ENCODE measurements at regions not wholly inside any gene's neighbourhood (a gene's known extent, or its start where the extent isn't known, plus 50 kb on each side); places are given as distances from the start of the nearest gene placed in this dataset.
"Not testable (repeated sequence)": the region's sequence is repeated elsewhere in the genome, so short reads cannot be mapped to it uniquely, and the experiment has no call there.

DNA sequence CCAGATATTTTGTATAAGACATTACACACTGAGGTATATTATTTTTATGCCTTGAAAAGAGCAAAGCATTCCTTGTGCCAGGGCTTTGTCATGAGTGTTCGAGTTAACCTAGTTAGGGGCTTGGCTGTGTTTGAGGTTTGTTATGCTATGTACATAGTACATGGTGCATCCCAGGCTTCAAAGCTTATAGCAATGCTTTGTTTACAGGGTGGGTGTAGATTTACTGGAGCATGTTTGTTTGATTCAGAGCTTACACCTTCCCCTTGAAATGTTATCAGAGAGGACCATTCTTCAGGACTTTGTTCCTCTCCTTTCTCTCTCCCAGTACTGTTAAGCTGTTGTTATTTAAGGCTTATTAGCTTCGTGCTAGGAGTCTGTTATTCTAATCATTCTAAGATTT lies 738.7 kb upstream of the LRRTM4 start:
- Mint-ChIP-seq H3K4me3 (no peak overlapping the region), H3K27me3 (ENCODE audit: low read depth) (no peaks in the 10 kb centered on the region), H3K9me3 (no peaks in the 10 kb centered on the region), H3K36me3 (no peaks in the 10 kb centered on the region), H3K4me1 (peaks cover 8% of the 10 kb centered on the region), H3K27ac (no peak overlapping the region)
- POLR2A ChIA-PET: no interaction called here
- TF ChIP-seq ZNF219 (CRISPR knock-in tag; IDR thresholded peaks at IDR 0.05; ENCODE audit: borderline replicate concordance) (no peak), ZNF138 (CRISPR knock-in tag; conservative IDR thresholded peaks at IDR 0.05) (no peak), TCF7 (CRISPR knock-in tag; IDR thresholded peaks at IDR 0.05; ENCODE audit: low read depth) (no peak), GABPB1 (CRISPR knock-in tag; IDR thresholded peaks at IDR 0.05) (0 out of 2 replicates have a peak, but pooled peaks have one; percentile 33), MXD4 (CRISPR knock-in tag; IDR thresholded peaks at IDR 0.05; ENCODE audit: borderline replicate concordance) (no peak)
- TF ChIP-seq, protein P1, sequence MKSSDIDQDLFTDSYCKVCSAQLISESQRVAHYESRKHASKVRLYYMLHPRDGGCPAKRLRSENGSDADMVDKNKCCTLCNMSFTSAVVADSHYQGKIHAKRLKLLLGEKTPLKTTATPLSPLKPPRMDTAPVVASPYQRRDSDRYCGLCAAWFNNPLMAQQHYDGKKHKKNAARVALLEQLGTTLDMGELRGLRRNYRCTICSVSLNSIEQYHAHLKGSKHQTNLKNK (CRISPR knock-in tag; IDR thresholded peaks at IDR 0.05): no peak
- CTCF ChIA-PET: no interaction called here
- DNase-seq (ENCODE audit: low spot score) (no peak), ATAC-seq (no peak)

DNA sequence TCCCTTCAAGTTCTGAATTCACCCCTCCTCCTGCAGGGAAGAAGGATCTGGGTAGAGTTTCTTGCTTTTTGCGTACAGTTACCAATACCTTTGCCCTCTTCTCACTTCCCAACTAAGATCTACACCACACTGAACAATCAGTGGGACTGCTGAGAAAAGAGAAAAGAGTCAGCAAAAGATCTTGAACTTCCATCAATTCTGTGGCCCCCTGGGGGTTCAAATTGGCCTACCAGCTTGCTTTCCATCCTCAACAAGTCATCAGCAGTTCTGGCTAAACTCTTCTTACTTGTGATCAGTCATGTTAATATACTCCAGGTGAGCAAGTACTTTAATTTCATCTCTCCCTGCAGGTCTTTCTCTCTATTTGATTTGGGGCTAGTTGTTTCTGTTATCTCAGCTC lies 739.3 kb upstream of the LRRTM4 start:
- no peaks in the 10 kb centered on the region for H3K9me3 Mint-ChIP-seq
- no peak; the same call in 1 of the 2 replicates for ATAC-seq
- no peak overlapping the region for H3K27ac Mint-ChIP-seq
- CTCF ChIA-PET: no interaction called here
- H3K4me3 Mint-ChIP-seq: no peak overlapping the region
- POLR2A ChIA-PET: no interaction called here
- no peaks in the 10 kb centered on the region for H3K36me3 Mint-ChIP-seq
- peaks cover 8% of the 10 kb centered on the region for H3K4me1 Mint-ChIP-seq
- H3K27me3 Mint-ChIP-seq (ENCODE audit: low read depth): no peaks in the 10 kb centered on the region
- peak; percentile 12 for DNase-seq (ENCODE audit: low spot score)
- TF ChIP-seq, protein P2, sequence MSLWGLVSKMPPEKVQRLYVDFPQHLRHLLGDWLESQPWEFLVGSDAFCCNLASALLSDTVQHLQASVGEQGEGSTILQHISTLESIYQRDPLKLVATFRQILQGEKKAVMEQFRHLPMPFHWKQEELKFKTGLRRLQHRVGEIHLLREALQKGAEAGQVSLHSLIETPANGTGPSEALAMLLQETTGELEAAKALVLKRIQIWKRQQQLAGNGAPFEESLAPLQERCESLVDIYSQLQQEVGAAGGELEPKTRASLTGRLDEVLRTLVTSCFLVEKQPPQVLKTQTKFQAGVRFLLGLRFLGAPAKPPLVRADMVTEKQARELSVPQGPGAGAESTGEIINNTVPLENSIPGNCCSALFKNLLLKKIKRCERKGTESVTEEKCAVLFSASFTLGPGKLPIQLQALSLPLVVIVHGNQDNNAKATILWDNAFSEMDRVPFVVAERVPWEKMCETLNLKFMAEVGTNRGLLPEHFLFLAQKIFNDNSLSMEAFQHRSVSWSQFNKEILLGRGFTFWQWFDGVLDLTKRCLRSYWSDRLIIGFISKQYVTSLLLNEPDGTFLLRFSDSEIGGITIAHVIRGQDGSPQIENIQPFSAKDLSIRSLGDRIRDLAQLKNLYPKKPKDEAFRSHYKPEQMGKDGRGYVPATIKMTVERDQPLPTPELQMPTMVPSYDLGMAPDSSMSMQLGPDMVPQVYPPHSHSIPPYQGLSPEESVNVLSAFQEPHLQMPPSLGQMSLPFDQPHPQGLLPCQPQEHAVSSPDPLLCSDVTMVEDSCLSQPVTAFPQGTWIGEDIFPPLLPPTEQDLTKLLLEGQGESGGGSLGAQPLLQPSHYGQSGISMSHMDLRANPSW (CRISPR knock-in tag; conservative IDR thresholded peaks at IDR 0.05; ENCODE audit: low read depth): no peak
- no peak for TF ChIP-seq SMAD3 (CRISPR knock-in tag; IDR thresholded peaks at IDR 0.05; ENCODE audit: borderline replicate concordance)
- TF ChIP-seq, protein P3, sequence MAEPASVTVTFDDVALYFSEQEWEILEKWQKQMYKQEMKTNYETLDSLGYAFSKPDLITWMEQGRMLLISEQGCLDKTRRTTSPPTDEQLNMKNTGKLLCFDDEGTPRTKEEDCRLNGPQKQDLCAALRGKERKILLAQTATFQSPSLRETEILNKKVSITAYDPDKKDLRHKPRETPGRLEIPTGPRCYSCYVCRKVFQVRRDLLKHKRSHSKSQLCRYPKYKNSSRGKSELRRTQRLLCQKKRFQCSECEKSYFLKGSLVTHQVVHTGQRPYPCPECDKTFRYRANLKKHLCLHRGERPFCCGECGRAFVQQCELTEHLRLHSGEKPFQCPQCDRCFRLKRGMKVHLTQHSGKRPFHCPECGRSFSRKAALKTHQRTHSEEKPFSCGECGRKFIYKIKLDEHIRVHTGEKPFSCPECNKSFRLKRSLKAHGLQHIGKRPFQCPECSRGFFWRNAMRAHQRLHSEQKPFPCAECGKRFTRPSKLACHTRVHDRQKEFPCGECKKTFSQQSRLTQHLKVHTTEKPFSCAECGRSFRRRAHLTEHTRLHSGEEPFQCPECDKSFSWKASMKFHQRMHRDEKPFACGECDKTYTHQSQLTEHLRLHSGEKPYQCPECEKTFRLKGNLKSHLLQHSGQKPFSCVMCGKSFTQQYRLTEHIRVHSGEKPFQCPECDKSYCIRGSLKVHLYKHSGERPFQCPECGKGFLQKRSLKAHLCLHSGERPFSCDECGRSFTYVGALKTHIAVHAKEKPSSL (CRISPR knock-in tag; conservative IDR thresholded peaks at IDR 0.05): no peak
- TF ChIP-seq, protein P4, sequence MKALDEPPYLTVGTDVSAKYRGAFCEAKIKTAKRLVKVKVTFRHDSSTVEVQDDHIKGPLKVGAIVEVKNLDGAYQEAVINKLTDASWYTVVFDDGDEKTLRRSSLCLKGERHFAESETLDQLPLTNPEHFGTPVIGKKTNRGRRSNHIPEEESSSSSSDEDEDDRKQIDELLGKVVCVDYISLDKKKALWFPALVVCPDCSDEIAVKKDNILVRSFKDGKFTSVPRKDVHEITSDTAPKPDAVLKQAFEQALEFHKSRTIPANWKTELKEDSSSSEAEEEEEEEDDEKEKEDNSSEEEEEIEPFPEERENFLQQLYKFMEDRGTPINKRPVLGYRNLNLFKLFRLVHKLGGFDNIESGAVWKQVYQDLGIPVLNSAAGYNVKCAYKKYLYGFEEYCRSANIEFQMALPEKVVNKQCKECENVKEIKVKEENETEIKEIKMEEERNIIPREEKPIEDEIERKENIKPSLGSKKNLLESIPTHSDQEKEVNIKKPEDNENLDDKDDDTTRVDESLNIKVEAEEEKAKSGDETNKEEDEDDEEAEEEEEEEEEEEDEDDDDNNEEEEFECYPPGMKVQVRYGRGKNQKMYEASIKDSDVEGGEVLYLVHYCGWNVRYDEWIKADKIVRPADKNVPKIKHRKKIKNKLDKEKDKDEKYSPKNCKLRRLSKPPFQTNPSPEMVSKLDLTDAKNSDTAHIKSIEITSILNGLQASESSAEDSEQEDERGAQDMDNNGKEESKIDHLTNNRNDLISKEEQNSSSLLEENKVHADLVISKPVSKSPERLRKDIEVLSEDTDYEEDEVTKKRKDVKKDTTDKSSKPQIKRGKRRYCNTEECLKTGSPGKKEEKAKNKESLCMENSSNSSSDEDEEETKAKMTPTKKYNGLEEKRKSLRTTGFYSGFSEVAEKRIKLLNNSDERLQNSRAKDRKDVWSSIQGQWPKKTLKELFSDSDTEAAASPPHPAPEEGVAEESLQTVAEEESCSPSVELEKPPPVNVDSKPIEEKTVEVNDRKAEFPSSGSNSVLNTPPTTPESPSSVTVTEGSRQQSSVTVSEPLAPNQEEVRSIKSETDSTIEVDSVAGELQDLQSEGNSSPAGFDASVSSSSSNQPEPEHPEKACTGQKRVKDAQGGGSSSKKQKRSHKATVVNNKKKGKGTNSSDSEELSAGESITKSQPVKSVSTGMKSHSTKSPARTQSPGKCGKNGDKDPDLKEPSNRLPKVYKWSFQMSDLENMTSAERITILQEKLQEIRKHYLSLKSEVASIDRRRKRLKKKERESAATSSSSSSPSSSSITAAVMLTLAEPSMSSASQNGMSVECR (CRISPR knock-in tag; IDR thresholded peaks at IDR 0.05; ENCODE audit: borderline replicate concordance): no peak
- no peak for TF ChIP-seq ATF1 (CRISPR knock-in tag; IDR thresholded peaks at IDR 0.05)
- TF ChIP-seq SMAD4 (CRISPR knock-in tag; IDR thresholded peaks at IDR 0.05): no peak
- TF ChIP-seq, protein P5, sequence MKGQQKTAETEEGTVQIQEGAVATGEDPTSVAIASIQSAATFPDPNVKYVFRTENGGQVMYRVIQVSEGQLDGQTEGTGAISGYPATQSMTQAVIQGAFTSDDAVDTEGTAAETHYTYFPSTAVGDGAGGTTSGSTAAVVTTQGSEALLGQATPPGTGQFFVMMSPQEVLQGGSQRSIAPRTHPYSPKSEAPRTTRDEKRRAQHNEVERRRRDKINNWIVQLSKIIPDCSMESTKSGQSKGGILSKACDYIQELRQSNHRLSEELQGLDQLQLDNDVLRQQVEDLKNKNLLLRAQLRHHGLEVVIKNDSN (CRISPR knock-in tag; IDR thresholded peaks at IDR 0.05): no peak
- TF ChIP-seq, protein P1 (CRISPR knock-in tag; IDR thresholded peaks at IDR 0.05): no peak
- no peak for TF ChIP-seq ZNF232 (CRISPR knock-in tag; IDR thresholded peaks at IDR 0.05)
- TF ChIP-seq TEAD4 (CRISPR knock-in tag; IDR thresholded peaks at IDR 0.05): no peak
- TF ChIP-seq, protein P6, sequence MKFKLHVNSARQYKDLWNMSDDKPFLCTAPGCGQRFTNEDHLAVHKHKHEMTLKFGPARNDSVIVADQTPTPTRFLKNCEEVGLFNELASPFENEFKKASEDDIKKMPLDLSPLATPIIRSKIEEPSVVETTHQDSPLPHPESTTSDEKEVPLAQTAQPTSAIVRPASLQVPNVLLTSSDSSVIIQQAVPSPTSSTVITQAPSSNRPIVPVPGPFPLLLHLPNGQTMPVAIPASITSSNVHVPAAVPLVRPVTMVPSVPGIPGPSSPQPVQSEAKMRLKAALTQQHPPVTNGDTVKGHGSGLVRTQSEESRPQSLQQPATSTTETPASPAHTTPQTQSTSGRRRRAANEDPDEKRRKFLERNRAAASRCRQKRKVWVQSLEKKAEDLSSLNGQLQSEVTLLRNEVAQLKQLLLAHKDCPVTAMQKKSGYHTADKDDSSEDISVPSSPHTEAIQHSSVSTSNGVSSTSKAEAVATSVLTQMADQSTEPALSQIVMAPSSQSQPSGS (CRISPR knock-in tag; IDR thresholded peaks at IDR 0.05; ENCODE audit: borderline replicate concordance, low read depth): no peak
- TF ChIP-seq EMX1 (CRISPR knock-in tag; IDR thresholded peaks at IDR 0.05): no peak
- no peak for TF ChIP-seq FOXK1 (CRISPR knock-in tag; IDR thresholded peaks at IDR 0.05)
- TF ChIP-seq, protein P7, sequence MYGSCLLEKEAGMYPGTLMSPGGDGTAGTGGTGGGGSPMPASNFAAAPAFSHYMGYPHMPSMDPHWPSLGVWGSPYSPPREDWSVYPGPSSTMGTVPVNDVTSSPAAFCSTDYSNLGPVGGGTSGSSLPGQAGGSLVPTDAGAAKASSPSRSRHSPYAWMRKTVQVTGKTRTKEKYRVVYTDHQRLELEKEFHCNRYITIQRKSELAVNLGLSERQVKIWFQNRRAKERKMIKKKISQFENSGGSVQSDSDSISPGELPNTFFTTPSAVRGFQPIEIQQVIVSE (CRISPR knock-in tag; IDR thresholded peaks at IDR 0.05; ENCODE audit: borderline replicate concordance): no peak

DNA sequence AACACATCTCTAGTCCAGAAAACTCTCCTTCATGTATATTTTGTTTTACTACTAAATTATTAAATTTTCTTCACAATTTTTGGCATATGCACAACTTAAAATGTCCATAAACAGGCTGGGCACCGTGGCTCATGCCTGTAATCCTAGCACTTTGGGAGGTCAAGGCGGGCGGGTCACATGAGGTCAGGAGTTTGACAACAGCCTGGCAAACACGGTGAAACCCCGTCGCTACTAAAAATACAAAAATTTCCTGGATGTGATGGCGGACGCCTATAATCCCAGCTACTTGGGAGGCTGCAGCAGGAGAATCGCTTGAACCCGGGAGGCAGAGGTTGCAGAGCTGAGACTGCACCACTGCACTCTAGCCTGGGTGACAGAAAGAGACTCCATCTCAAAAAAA lies 739.9 kb upstream of the LRRTM4 start:
- H3K27ac Mint-ChIP-seq; H3K4me1 Mint-ChIP-seq; POLR2A ChIA-PET; H3K4me3 Mint-ChIP-seq; H3K36me3 Mint-ChIP-seq; ATAC-seq; H3K27me3 Mint-ChIP-seq (ENCODE audit: low read depth); H3K9me3 Mint-ChIP-seq; DNase-seq (ENCODE audit: low spot score); CTCF ChIA-PET: not testable (repeated sequence)
